Esophagus muscularis mucosa (tissue), 4 donors: ENCODE measurements at regions not wholly inside any gene's neighbourhood (a gene's known extent, or its start where the extent isn't known, plus 50 kb on each side); places are given as distances from the start of the nearest gene placed in this dataset.

Experiments
- DNase-seq: peaks from one replicate; pipeline ENCODE4 v3.0.0-alpha.2; 2017; ENCODE audit errors: extremely low spot score
- H3K27ac ChIP-seq, 4 donors: fragments of 200-600 bp; sonication (generic); replicated peaks in 1 of 4; 1 replicate in 3 of 4; 2 replicates in 1 of 4; pipeline ENCODE4 v1.5.1; 2016 to 2019; ENCODE audit warnings: mild to moderate bottlenecking in 1 of 4
- H3K27me3 ChIP-seq, 4 donors: fragments of 200-600 bp; sonication (generic); one replicate each; pipeline versions ENCODE4 v1.5.1 to v1.6.0; 2016 to 2019
- H3K36me3 ChIP-seq, 4 donors: fragments of 200-600 bp; sonication (generic); one replicate each; pipeline ENCODE4 v1.5.1; 2016 to 2019
- H3K4me1 ChIP-seq, 4 donors: fragments of 200-600 bp; sonication (generic); one replicate each; pipeline ENCODE4 v1.5.1; 2016 to 2019
- H3K4me3 ChIP-seq, 4 donors: fragments of 200-600 bp; sonication (generic); 1 replicate in 2 of 4; 2 replicates in 2 of 4; pipeline ENCODE4 v1.5.1; 2016 to 2019; ENCODE audit warnings: mild to moderate bottlenecking in 4 of 4, moderate library complexity in 1 of 4
- H3K9me3 ChIP-seq, 4 donors: fragments of 200-600 bp; sonication (generic); 1 replicate in 3 of 4; 2 replicates in 1 of 4; pipeline ENCODE4 v1.5.1; 2016 to 2019
- EP300 ChIP-seq: sonication (generic); formaldehyde crosslinking; IDR thresholded peaks from one replicate; pipeline ENCODE4 v1.6.1; 2017; ENCODE audit warnings: antibody characterized with exemption
- POLR2A ChIP-seq: fragments of 450-650 bp; IDR thresholded peaks from one replicate; pipeline ENCODE4 v1.6.1; 2017; ENCODE audit warnings: antibody characterized with exemption, moderate library complexity, mild to moderate bottlenecking, low read depth
- POLR2AphosphoS5 ChIP-seq, 2 donors: sonication (generic); formaldehyde crosslinking; IDR thresholded peaks; one replicate each; pipeline ENCODE4 v1.6.1; 2017; ENCODE audit warnings: antibody characterized with exemption in 2 of 2
- WGBS: methylation state at CpG from one replicate; pipeline ENCODE4 v1.1.5; 2018; 5-methylcytosine and 5-hydroxymethylcytosine counted together
- intact Hi-C: fragments of 100-400 bp; cut with DNase I; formaldehyde crosslinking; loops from one replicate; pipeline ENCODE4 v1.15.1; 2023
- TF ChIP-seq, protein P1 (sequence below), 3 experiments: fragments of 200-600 bp in 2 of 3; fragments of 450-650 bp in 1 of 3; sonication (generic) in 2 of 3; IDR thresholded peaks; one replicate each; pipeline ENCODE4 v1.5.1; 2017 to 2019; ENCODE audit warnings: antibody characterized with exemption in 3 of 3, mild to moderate bottlenecking in 2 of 3, moderate library complexity in 1 of 3

DNA sequence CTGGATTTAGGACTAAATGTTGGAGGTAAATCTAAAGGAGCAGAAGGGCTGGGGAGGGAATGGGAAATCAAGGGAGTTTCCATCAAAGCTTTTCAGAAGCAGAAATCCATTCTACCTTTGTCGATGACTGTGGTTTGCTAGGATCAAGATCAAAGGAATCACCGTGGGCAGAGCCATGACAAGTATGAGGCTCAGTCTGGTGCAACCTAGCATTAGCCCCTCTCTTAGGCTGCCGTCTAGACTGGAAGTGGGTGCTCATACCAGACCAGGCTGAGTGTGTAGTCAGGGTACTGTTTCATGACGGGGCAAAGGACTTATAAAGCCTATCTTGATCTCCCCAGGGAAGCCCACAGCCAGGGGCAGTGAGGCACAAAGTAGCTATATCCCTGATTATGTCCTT, 120.5 kb downstream of the BMP2 start:
- Histone ChIP-seq H3K9me3 (no peaks in the 10 kb centered on the region), H3K36me3 (no peaks in the 10 kb centered on the region), H3K4me3 (no peak overlapping the region), H3K27ac (no peak overlapping the region), H3K4me1 (no peaks in the 10 kb centered on the region), H3K27me3 (no peaks in the 10 kb centered on the region)
- intact Hi-C loops = no loop called here
- 88% methylated on average over 4 of the region's 4 CpGs for WGBS
- TF ChIP-seq, protein P1, sequence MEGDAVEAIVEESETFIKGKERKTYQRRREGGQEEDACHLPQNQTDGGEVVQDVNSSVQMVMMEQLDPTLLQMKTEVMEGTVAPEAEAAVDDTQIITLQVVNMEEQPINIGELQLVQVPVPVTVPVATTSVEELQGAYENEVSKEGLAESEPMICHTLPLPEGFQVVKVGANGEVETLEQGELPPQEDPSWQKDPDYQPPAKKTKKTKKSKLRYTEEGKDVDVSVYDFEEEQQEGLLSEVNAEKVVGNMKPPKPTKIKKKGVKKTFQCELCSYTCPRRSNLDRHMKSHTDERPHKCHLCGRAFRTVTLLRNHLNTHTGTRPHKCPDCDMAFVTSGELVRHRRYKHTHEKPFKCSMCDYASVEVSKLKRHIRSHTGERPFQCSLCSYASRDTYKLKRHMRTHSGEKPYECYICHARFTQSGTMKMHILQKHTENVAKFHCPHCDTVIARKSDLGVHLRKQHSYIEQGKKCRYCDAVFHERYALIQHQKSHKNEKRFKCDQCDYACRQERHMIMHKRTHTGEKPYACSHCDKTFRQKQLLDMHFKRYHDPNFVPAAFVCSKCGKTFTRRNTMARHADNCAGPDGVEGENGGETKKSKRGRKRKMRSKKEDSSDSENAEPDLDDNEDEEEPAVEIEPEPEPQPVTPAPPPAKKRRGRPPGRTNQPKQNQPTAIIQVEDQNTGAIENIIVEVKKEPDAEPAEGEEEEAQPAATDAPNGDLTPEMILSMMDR (IDR thresholded peaks at IDR 0.05) = no peak
- TF ChIP-seq POLR2AphosphoS5 (IDR thresholded peaks at IDR 0.05) (no peak), EP300 (no peak), POLR2A (no peak)
- DNase-seq = no peak

DNA sequence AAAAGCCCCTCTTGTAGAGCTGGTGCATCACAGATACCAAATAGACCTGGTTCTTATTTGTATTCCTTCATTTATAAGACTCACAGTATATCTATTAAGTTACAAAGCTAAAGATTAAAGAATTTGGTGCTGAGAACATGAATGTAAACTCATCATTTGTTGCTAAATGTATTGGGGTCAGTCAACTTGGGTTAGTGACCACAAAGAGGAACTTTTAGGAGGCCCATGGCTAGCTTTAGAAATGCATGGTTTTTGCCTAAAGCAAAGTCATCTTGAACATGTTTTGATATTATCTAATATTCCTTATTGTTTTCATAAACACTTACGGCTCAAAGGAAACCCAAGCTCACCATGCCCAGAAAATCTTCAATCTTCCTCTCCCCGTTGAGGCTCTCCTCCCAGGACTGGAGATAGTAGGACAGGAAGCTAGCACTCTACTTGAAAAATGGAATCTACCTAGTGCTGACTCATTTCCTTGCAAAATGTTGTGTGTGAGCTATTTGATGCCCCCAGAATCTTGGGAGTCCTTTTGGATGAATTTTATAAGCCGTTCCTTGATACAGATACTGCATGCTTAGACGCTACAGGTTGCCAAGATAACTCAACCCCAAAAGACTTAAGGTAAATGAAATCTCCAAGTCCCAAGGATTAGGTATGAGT, 121.4 kb downstream of the BMP2 start:
- Histone ChIP-seq H3K9me3 (no peaks in the 10 kb centered on the region), H3K36me3 (no peaks in the 10 kb centered on the region), H3K4me1 (no peaks in the 10 kb centered on the region), H3K27ac (no peak overlapping the region), H3K27me3 (no peaks in the 10 kb centered on the region), H3K4me3 (no peak overlapping the region)
- TF ChIP-seq POLR2AphosphoS5 (IDR thresholded peaks at IDR 0.05) (no peak), POLR2A (no peak), EP300 (no peak)
- TF ChIP-seq, protein P1 (IDR thresholded peaks at IDR 0.05) = no peak
- DNase-seq = no peak
- intact Hi-C loops = no loop called here
- WGBS = 79% methylated on average over 4 of the region's 4 CpGs

DNA sequence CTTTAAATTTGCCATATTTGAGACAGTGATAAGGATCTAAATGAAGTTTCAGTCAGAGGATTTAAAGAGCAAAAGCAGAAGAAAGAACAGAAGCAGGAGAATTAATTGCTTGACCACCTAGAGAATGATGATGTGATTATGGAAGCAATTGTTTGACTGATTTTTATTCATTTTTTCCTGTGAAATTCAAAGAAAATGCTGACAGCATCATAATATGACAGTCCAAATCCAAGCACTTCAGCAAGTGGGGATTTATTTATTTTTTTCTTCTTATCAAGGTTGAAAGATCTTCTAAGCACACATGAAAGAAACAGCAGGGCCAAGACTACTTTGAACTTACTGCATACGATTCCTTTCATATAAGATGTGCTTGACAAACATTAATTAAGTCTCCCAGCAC, 125.2 kb downstream of the BMP2 start:
- no peaks in the 10 kb centered on the region for H3K9me3 ChIP-seq
- no peak overlapping the region for H3K27ac ChIP-seq
- no peak for TF ChIP-seq EP300
- TF ChIP-seq, protein P1 (IDR thresholded peaks at IDR 0.05) = no peak
- TF ChIP-seq POLR2A = no peak
- no peak for TF ChIP-seq POLR2AphosphoS5 (IDR thresholded peaks at IDR 0.05)
- peaks cover 0 to 4% (median 0%) of the 10 kb centered on the region in 4 donors for H3K27me3 ChIP-seq
- WGBS = 86% methylated on average over 1 of the region's 1 CpG
- intact Hi-C loops = no loop called here
- no peak overlapping the region for H3K4me3 ChIP-seq
- no peak for DNase-seq
- H3K36me3 ChIP-seq = no peaks in the 10 kb centered on the region
- no peaks in the 10 kb centered on the region for H3K4me1 ChIP-seq

DNA sequence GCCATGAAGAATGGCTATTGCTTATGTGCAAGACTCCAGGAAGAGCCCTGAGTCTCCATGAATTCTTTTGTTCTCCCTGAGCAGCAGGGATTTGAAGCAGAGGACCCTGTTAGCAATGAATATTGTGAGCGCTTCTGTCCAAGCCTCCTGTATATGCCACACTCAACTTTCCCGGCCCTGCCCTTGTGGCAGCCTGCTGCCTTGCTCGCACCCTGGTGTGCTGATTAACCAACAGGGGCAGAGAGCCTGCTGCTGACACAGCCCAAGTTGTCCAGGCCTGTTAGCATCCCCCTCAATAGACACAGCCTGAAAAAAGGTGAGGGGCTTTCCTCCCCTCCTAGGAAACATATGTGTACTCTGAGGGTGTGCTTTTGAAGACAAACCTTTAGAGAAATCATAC, 131.4 kb downstream of the BMP2 start:
- Histone ChIP-seq H3K9me3 (no peaks in the 10 kb centered on the region), H3K36me3 (no peaks in the 10 kb centered on the region), H3K27me3 (peaks cover 0 to 4% (median 0%) of the 10 kb centered on the region in 4 donors), H3K4me1 (no peaks in the 10 kb centered on the region), H3K4me3 (no peak overlapping the region), H3K27ac (no peak overlapping the region)
- TF ChIP-seq EP300 (no peak), POLR2AphosphoS5 (IDR thresholded peaks at IDR 0.05) (no peak), POLR2A (no peak)
- TF ChIP-seq, protein P1 (IDR thresholded peaks at IDR 0.05) = no peak
- intact Hi-C loops = no loop called here
- 66% methylated on average over 3 of the region's 3 CpGs for WGBS
- DNase-seq = no peak

DNA sequence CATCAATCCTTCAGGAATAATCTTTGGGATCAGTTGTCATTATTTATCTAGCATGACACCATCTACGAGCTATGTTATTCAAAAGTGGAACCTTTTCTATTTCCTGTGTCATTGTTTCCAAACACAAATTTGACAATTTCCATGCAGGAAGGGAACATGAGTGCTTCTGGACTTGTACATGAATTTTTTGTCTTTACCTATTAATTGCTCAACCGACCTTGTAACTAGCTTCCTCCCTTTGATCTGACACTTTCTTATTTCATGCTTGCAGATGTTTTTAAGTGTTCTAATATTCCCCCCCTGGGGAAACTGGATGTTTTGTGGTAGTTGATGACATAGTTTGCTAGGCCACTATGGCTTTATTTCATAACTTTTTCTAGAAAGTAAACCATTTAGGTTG, 139.4 kb downstream of the BMP2 start:
- 51% methylated on average over 2 of the region's 2 CpGs for WGBS
- DNase-seq = no peak
- no peak for TF ChIP-seq EP300
- intact Hi-C loops = no loop called here
- Histone ChIP-seq H3K4me3 (no peak overlapping the region), H3K36me3 (no peaks in the 10 kb centered on the region), H3K9me3 (no peaks in the 10 kb centered on the region), H3K4me1 (no peaks in the 10 kb centered on the region), H3K27ac (no peak overlapping the region), H3K27me3 (no peaks in the 10 kb centered on the region)
